ENCODE measurements at regions not wholly inside any gene's neighbourhood (a gene's known extent, or its start where the extent isn't known, plus 50 kb on each side); places are given as distances from the start of the nearest gene placed in this dataset.

DNA sequence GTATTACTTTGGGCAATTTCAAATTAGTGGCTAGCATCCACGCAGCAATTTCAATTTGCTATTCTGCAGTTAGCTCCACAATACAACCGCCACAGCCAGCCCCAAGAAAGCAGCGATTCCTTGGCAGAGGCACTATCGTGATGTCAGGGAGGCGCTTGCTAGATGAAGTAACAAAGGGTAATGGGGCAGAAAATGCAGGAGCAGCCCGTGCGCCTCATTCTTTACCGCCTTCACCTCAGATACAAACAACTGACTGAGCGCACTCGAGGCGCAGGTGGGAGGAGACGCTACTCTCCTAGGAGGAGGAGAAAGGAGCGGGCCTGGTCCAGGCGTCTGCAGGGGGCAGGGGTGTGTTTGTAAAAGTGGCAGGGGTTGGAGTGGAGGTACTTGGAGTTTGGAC, 76.9 kb upstream of the ASB18 start:
- H3K4me1 Mint-ChIP-seq, result peaks cover 0 to 4% (median 1%) of the 10 kb centered on the region in 4 donors
- no peak overlapping the region for H3K4me3 Mint-ChIP-seq
- POLR2A ChIA-PET, result no interaction called here
- H3K9me3 Mint-ChIP-seq, result no peaks in the 10 kb centered on the region
- H3K27ac Mint-ChIP-seq, result no peak overlapping the region
- DNase-seq (no peak), ATAC-seq (no peak)
- peaks cover 0 to 3% (median 2%) of the 10 kb centered on the region in 5 donors for H3K27me3 Mint-ChIP-seq
- no peaks in the 10 kb centered on the region for H3K36me3 Mint-ChIP-seq

DNA sequence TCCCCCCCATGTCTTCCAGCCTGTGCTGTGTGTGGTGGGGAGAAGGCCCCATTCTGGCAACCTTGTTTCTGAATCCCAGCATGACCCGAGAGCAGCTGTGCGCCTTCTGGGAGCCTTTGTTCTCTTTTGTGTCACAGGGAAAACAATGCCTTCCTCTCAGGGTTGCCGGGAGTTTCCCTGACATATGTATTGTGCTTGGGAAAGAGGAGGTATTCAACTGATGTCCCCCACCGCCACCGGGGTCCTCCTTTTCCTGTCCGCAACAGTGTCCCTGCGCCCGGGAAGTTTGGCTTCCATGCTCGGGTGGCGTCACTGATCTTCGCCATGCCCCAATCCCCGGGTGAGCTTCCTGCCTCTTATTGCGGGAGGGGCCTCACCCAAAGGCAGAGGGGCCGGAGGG, 77.5 kb upstream of the ASB18 start:
- H3K36me3 Mint-ChIP-seq, result no peaks in the 10 kb centered on the region
- H3K4me1 Mint-ChIP-seq, result peaks cover 0 to 3% (median 1%) of the 10 kb centered on the region in 4 donors
- ATAC-seq (no peak), DNase-seq (no peak)
- H3K9me3 Mint-ChIP-seq, result no peaks in the 10 kb centered on the region
- H3K27me3 Mint-ChIP-seq, result peaks cover 0 to 8% (median 3%) of the 10 kb centered on the region in 5 donors
- no peak overlapping the region for H3K27ac Mint-ChIP-seq
- POLR2A ChIA-PET, result no interaction called here
- H3K4me3 Mint-ChIP-seq, result no peak overlapping the region

DNA sequence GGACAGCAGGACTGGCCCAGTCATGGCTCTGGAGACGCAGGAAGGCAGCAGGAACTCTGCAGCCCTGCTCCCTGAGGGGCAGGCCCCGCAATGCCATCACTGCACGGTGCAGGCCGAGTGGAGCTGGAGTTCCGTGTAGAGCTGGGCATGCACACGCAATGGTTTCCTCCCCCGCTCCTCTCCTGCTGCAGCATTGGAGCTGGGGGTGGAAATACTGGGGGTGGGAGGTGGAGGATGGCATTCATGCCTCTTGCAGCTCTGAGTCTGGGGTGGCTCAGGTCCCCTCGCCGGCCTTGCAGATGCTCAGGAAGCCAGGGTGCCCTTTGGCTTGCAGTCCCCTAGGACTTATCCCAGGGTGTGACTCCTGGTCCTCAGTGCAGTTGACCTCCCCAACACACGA, 78.3 kb upstream of the ASB18 start:
- POLR2A ChIA-PET, result no interaction called here
- DNase-seq, result no peak
- Mint-ChIP-seq H3K4me3 (no peak overlapping the region), H3K36me3 (no peaks in the 10 kb centered on the region), H3K27me3 (peaks cover 0 to 9% (median 3%) of the 10 kb centered on the region in 5 donors), H3K27ac (no peak overlapping the region), H3K9me3 (no peaks in the 10 kb centered on the region), H3K4me1 (peaks cover 0 to 2% (median under 1%) of the 10 kb centered on the region in 4 donors)
- ATAC-seq, result no peak

DNA sequence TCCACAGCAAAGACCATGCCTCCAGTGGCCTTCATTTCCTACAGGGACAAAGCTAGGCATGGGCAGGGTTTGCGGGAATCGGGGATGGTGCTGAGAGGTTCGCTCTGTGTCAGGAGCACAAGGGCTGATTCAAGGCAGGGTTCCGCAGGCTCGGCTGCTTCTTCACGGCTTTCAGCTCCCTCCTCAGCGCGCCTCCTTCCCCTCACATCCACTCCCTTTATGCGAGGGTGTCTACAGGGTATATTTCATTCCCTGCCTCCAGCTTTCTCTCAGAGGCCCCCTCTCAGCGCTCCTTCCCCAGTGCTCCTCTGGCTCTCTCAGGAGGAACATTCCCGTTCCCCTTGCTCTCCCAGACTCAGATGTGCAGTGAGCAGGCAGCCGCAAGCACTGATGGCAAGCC, 78.7 kb upstream of the ASB18 start:
- Mint-ChIP-seq H3K27me3 (peaks cover 0 to 12% (median 3%) of the 10 kb centered on the region in 5 donors), H3K9me3 (no peaks in the 10 kb centered on the region), H3K27ac (no peak overlapping the region), H3K36me3 (no peaks in the 10 kb centered on the region), H3K4me3 (no peak overlapping the region), H3K4me1 (peaks cover 0 to 2% (median under 1%) of the 10 kb centered on the region in 4 donors)
- ATAC-seq (no peak), DNase-seq (no peak)
- POLR2A ChIA-PET, result no interaction called here

DNA sequence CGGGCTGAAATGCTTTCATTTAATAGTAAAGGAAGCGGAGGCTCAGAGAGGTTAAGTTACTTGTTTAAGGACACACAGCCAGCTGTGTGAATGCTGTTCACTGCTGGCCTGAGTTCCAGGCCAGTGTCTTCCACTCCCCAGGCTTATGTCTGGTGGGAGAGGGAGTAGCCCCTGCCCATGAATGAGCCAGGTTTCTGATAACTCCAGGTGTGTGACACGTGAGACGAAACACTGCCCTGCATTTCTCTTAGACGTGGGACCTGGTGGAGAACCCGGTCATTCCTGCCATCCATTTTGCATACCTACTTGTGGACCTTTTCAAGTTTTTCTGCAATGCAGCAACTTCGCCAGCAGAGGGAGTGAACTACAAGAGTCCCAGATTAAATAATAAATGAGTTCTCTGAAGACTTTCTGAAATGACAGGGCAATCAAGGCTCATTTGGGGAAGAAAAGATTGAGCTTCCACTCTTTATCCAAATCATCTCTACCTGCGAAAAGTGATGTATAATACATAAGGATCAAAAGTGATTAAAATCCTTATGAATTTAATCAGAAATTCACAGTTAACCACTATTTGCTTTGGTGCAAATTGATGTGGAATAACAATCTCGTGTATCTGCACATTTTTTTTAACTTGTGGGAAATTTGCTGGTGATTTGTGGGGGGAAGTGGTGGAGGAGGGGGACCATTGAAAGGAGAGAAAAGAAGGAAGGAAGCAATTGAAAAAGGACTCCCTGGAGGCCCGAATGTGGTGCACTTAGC, 79.4 kb upstream of the ASB18 start:
- Mint-ChIP-seq H3K36me3 (no peaks in the 10 kb centered on the region), H3K4me1 (peaks cover 0 to 2% (median 0%) of the 10 kb centered on the region in 4 donors), H3K27ac (peak overlapping the region in 1 of 10 donors; percentile 7), H3K4me3 (no peak overlapping the region), H3K27me3 (peaks cover 0 to 16% (median 3%) of the 10 kb centered on the region in 5 donors), H3K9me3 (no peaks in the 10 kb centered on the region)
- POLR2A ChIA-PET, result no interaction called here
- DNase-seq (peak in 9 of 10 donors; percentile 15 to 72 (median 44)), ATAC-seq (no peak)

DNA sequence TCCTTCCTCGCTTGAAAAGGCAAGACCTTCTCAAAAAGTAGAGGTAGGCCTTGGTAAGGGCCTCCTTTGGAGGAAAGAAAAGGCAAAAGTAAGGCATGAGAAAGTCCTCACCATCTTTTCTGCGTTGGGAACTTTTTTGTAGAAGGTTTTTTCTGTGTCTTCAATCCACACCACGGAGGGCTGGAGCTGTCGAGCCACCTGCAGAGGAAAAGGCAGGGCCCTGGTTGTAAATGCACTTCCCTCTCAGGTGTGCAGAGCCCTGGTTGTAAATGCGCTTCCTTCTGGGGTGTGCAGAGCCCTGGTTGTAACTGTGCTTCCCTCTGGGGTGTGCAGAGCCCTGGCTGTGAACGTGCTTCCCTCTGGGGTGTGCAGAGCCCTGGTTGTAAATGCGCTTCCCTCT, 80.2 kb upstream of the ASB18 start:
- no peak overlapping the region for H3K27ac Mint-ChIP-seq
- POLR2A ChIA-PET, result no interaction called here
- ATAC-seq, result no peak

DNA sequence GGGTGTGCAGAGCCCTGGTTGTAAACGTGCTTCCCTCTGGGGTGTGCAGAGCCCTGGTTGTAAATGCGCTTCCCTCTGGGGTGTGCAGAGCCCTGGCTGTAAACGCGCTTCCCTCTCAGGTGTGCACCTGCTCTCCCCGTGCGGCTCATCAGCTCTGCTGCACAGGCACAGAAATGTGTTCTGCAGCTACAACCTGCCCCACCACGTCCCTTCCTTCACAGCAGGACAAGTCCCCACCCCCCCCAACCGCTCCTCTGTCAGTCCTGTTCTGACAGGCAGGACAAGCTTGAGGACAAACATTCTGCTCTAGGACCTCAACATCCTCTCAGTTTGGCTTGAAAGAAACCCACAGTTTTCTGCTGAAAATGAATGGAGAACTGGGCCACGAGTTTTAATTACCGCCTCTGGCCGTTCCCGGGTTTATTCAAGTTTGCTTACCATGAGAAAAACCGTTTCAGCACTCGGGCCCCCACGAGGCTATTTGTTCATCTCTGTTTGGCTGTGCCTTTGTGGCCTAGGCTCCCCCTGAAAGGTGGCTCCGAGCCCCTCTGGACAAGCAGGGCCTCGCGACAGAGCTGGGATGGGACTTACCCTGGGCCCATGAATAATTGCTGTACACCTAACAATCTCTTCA, 81.0 kb upstream of the ASB18 start:
- POLR2A ChIA-PET, result no interaction called here
- Mint-ChIP-seq H3K4me3 (no peak overlapping the region), H3K27ac (no peak overlapping the region)

More for the DNA sequence above, 80.2 kb upstream of the ASB18 start:
- no peaks in the 10 kb centered on the region for H3K9me3 Mint-ChIP-seq
- no peak overlapping the region for H3K4me3 Mint-ChIP-seq
- peaks cover 0 to 16% (median 2%) of the 10 kb centered on the region in 5 donors for H3K27me3 Mint-ChIP-seq
- DNase-seq, result no peak
- H3K36me3 Mint-ChIP-seq, result no peaks in the 10 kb centered on the region
- peaks cover 0 to 2% (median 0%) of the 10 kb centered on the region in 4 donors for H3K4me1 Mint-ChIP-seq

DNA sequence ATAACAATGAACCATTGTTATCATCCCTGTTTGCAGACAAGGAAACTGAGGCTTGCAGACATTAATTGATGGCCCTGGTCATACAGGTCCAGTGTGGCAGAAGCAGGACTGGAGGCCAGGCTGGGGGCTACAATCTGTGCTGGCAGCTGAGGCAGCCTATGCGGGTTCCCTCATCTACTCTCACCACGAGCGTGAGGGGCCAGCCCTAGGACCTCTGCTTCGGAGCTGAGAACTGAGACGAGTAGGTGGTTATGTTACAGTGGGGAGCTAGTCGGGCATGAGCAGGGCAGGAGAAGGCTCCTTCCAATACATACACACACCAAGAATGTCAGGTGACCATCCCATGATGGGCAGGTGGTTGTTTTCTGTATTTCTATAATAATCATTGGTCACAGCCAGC, 82.2 kb upstream of the ASB18 start:
- Mint-ChIP-seq H3K4me3 (no peak overlapping the region), H3K36me3 (no peaks in the 10 kb centered on the region), H3K27ac (no peak overlapping the region), H3K4me1 (peaks cover 0 to 2% (median 0%) of the 10 kb centered on the region in 4 donors), H3K27me3 (peaks cover 3 to 21% (median 4%) of the 10 kb centered on the region in 5 donors), H3K9me3 (no peaks in the 10 kb centered on the region)
- ATAC-seq (no peak), DNase-seq (no peak)
- POLR2A ChIA-PET, result no interaction called here

More for the DNA sequence above, 81.0 kb upstream of the ASB18 start:
- H3K9me3 Mint-ChIP-seq, result no peaks in the 10 kb centered on the region
- peaks cover 0 to 2% (median 0%) of the 10 kb centered on the region in 4 donors for H3K4me1 Mint-ChIP-seq
- DNase-seq (no peak), ATAC-seq (no peak)
- no peaks in the 10 kb centered on the region for H3K36me3 Mint-ChIP-seq
- H3K27me3 Mint-ChIP-seq, result peaks cover 0 to 16% (median 2%) of the 10 kb centered on the region in 5 donors

DNA sequence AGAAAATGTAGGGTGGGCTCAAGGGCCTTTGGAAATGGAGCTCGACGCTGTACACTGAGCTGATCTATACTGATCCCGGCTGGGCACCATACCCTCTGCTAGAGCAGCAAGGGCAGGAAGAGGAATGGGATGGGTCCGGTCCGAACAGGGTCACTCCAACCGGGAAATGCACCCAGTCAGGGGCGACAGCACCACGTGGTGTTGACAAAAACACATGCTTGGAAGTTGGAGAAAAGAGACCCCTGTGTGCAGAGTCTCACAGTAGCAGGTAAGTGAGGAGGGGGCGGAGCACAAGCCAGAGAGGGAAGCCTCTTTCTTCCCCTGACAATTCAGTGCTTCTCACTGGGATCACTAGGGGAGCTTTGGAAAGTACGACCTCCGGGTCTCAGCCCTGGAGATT, 84.1 kb upstream of the ASB18 start:
- no peak for ATAC-seq
- no peaks in the 10 kb centered on the region for H3K36me3 Mint-ChIP-seq
- H3K27ac Mint-ChIP-seq, result no peak overlapping the region
- POLR2A ChIA-PET, result no interaction called here
- H3K27me3 Mint-ChIP-seq, result peaks cover 5 to 31% (median 11%) of the 10 kb centered on the region in 5 donors
- H3K9me3 Mint-ChIP-seq, result no peaks in the 10 kb centered on the region
- no peak overlapping the region for H3K4me3 Mint-ChIP-seq
- DNase-seq, result no peak
- peaks cover 2 to 6% (median 4%) of the 10 kb centered on the region in 4 donors for H3K4me1 Mint-ChIP-seq

DNA sequence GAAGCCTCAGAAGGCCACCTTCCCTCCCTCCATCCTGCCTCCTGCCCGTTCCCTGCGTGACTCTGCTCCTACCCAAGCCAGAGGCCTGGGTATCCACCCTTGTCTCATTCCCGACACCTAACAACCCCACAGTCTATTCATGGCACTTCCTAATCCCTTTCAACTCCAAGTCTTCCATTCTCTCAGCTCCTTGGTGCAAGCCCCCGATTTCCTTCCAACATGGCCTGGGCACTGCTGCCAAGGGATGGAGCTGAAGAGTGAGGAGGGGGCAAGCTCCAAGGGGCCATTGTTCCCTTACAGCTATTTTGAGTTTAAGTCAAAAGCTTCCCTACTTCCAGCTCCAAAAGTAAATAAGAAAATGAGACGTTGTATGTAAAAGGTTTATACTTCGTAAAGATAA, 84.8 kb upstream of the ASB18 start:
- DNase-seq (no peak), ATAC-seq (no peak)
- peaks cover 3 to 7% (median 4%) of the 10 kb centered on the region in 4 donors for H3K4me1 Mint-ChIP-seq
- H3K27ac Mint-ChIP-seq, result no peak overlapping the region
- peaks cover 3 to 31% (median 11%) of the 10 kb centered on the region in 5 donors for H3K27me3 Mint-ChIP-seq
- no peak overlapping the region for H3K4me3 Mint-ChIP-seq
- POLR2A ChIA-PET, result no interaction called here
- no peaks in the 10 kb centered on the region for H3K9me3 Mint-ChIP-seq
- no peaks in the 10 kb centered on the region for H3K36me3 Mint-ChIP-seq

DNA sequence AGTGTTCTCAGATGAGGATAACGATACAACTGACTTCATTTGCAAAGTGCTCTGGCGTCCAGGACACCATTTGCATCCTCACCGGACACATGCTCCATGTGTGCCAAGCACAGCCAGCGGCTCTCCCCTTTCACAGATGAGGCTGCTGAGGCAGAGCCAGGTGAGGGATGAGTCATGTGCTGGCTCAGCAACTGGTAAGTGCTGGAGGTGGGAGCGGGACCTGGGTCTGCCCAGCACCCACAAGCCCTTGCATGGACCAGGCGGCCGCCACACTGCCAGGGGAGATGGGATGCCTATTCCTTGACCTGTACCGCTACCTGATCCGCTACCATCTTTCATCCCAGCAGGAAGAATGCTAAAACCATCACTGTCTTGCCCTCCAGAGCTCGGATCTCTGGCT, 86.2 kb upstream of the ASB18 start:
- peaks cover 3 to 31% (median 11%) of the 10 kb centered on the region in 5 donors for H3K27me3 Mint-ChIP-seq
- no peak overlapping the region for H3K27ac Mint-ChIP-seq
- POLR2A ChIA-PET, result no interaction called here

DNA sequence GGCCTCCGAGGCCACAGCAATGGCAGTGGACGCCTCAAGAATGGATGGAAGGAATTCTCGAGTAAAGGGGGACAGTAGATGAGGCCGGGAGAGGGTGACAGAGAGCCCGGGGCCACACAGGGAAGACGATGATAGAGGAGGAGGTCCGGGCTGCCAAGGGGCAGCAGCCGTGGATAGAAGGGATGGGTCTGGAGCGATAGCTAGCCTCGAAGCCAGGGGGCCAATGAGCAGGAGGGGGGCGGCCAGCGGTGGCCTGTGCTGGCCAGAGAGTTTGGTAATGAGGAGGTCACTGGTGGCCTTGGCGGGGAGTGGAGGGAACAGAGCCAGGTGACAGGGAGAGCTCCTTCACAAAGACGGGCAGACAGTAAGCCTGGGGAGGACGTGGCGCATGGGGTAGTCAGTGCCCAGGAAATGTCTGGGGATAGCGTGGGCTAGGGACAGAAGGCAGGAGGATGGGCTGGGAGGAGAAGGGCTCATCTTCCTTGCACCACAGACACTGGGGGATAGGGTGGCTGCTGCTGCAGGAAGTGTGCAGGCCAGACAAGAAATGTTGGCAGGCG, 87.8 kb upstream of the ASB18 start:
- POLR2A ChIA-PET, result interaction anchor here (0.6 kb wide), 1 partner anchor 151 kb away, joined by 4 read pairs; no protein-coding TSS in a partner anchor
- Mint-ChIP-seq H3K27ac (peak overlapping the region in 1 of 10 donors; percentile 53), H3K4me3 (no peak overlapping the region), H3K4me1 (peaks cover 3 to 7% (median 5%) of the 10 kb centered on the region in 4 donors), H3K9me3 (no peaks in the 10 kb centered on the region), H3K36me3 (no peaks in the 10 kb centered on the region), H3K27me3 (peaks cover 3 to 22% (median 11%) of the 10 kb centered on the region in 5 donors)
- ATAC-seq (no peak), DNase-seq (no peak)

More for the DNA sequence above, 86.2 kb upstream of the ASB18 start:
- no peak for ATAC-seq
- Mint-ChIP-seq H3K36me3 (no peaks in the 10 kb centered on the region), H3K4me3 (no peak overlapping the region), H3K4me1 (peaks cover 3 to 7% (median 4%) of the 10 kb centered on the region in 4 donors), H3K9me3 (no peaks in the 10 kb centered on the region)
- no peak for DNase-seq
